ENCODE measurements at regions not wholly inside any gene's neighbourhood (a gene's known extent, or its start where the extent isn't known, plus 50 kb on each side); places are given as distances from the start of the nearest gene placed in this dataset.

GRCh38 chr2:145599756-145600155 lies 1079.8 kb upstream of the ZEB2 start:
- Histone ChIP-seq H3K4me1 (ENCODE audit: control insufficient read depth, insufficient read depth, low read length) (no peaks in the 10 kb centered on the region), H3K36me3 (ENCODE audit: control insufficient read depth, insufficient read depth, low read length) (no peaks in the 10 kb centered on the region), H3K9me3 (ENCODE audit: control insufficient read depth, insufficient read depth, low read depth, low read length) (no peaks in the 10 kb centered on the region), H3K27me3 (ENCODE audit: control insufficient read depth, insufficient read depth, low read length) (no peaks in the 10 kb centered on the region), H3K4me3 (ENCODE audit: low read depth in 2 of 2, low read length in 2 of 2) (no peak overlapping the region), H3K27ac (ENCODE audit: low read length) (no peak overlapping the region)
- no peak for DNase-seq (ENCODE audit: low read depth, low spot score)
- POLR2A ChIA-PET: no interaction called here
- TF ChIP-seq TCF7L2 (IDR thresholded peaks at IDR 0.05; ENCODE audit: low read depth, low read length) (no peak), REST (IDR thresholded peaks at IDR 0.05; ENCODE audit: insufficient read depth in 1 of 2, low read depth in 2 of 2, low read length in 1 of 2) (no peak), POLR2AphosphoS5 (IDR thresholded peaks at IDR 0.05; ENCODE audit: low read depth, low read length) (no peak), CTCF (IDR thresholded peaks at IDR 0.05) (no peak), SIN3A (IDR thresholded peaks at IDR 0.05; ENCODE audit: borderline replicate concordance, insufficient read depth, low read depth, low read length) (no peak)
- BruUV-seq (replicated peaks): no TSS peak
- CTCF ChIA-PET: no interaction called here
- no peak for ATAC-seq
- intact Hi-C loops (cut with micrococcal nuclease; ENCODE audit: unreplicated experiment): no loop called here
- in situ Hi-C loops (cut with HindIII; ENCODE audit: low pct_unique_long_range_greater_than_20kb, low sequenced_read_pairs): no loop called here

- no peak for TF ChIP-seq SIN3A (IDR thresholded peaks at IDR 0.05; ENCODE audit: borderline replicate concordance, insufficient read depth, low read depth, low read length)
- TF ChIP-seq REST (IDR thresholded peaks at IDR 0.05; ENCODE audit: insufficient read depth in 1 of 2, low read depth in 2 of 2, low read length in 1 of 2): no peak
- TF ChIP-seq TCF7L2 (IDR thresholded peaks at IDR 0.05; ENCODE audit: low read depth, low read length): no peak
- no peak for TF ChIP-seq POLR2AphosphoS5 (IDR thresholded peaks at IDR 0.05; ENCODE audit: low read depth, low read length)
- TF ChIP-seq CTCF (IDR thresholded peaks at IDR 0.05): no peak
- CTCF ChIA-PET: no interaction called here
- POLR2A ChIA-PET: no interaction called here
- H3K4me1 ChIP-seq (ENCODE audit: control insufficient read depth, insufficient read depth, low read length): no peaks in the 10 kb centered on the region
- H3K4me3 ChIP-seq (ENCODE audit: low read depth in 2 of 2, low read length in 2 of 2): no peak overlapping the region
- BruUV-seq (replicated peaks): no TSS peak
- intact Hi-C loops (cut with micrococcal nuclease; ENCODE audit: unreplicated experiment): no loop called here
- DNase-seq (ENCODE audit: low read depth, low spot score) (no peak), ATAC-seq (no peak)
- H3K9me3 ChIP-seq (ENCODE audit: control insufficient read depth, insufficient read depth, low read depth, low read length): no peaks in the 10 kb centered on the region
- H3K27me3 ChIP-seq (ENCODE audit: control insufficient read depth, insufficient read depth, low read length): no peaks in the 10 kb centered on the region
- in situ Hi-C loops (cut with HindIII; ENCODE audit: low pct_unique_long_range_greater_than_20kb, low sequenced_read_pairs): no loop called here
- H3K36me3 ChIP-seq (ENCODE audit: control insufficient read depth, insufficient read depth, low read length): no peaks in the 10 kb centered on the region
- H3K27ac ChIP-seq (ENCODE audit: low read length): no peak overlapping the region
Observed at GRCh38 chr2:145598434-145598833, 1078.5 kb upstream of the ZEB2 start.
